Liver (tissue), 3 donors: ENCODE measurements at regions not wholly inside any gene's neighbourhood (a gene's known extent, or its start where the extent isn't known, plus 50 kb on each side); places are given as distances from the start of the nearest gene placed in this dataset.

Experiments
- EGR1 ChIP-seq, 2 donors: IDR thresholded peaks; 2 replicates each; pipeline ENCODE4 v1.6.1; 2016 to 2018; ENCODE audit warnings: antibody characterized with exemption in 2 of 2, low read depth in 2 of 2
- FOXA1 ChIP-seq: IDR thresholded peaks from 2 replicates; pipeline ENCODE4 v1.6.1; 2016; ENCODE audit warnings: antibody characterized with exemption
- GABPA ChIP-seq, 2 donors: IDR thresholded peaks in 1 of 2; conservative IDR thresholded peaks in 1 of 2; 2 replicates each; pipeline ENCODE4 v1.6.1; 2016; ENCODE audit warnings: antibody characterized with exemption in 2 of 2, mild to moderate bottlenecking in 1 of 2, moderate library complexity in 1 of 2
- REST ChIP-seq: IDR thresholded peaks from 2 replicates; pipeline ENCODE4 v1.6.1; 2016; ENCODE audit warnings: antibody characterized with exemption, mild to moderate bottlenecking
- RXRA ChIP-seq, 2 donors: IDR thresholded peaks; 2 replicates each; pipeline ENCODE4 v1.6.1; 2017 to 2018; ENCODE audit warnings: antibody characterized with exemption in 2 of 2, mild to moderate bottlenecking in 1 of 2
- SP1 ChIP-seq: IDR thresholded peaks from 2 replicates; pipeline ENCODE4 v1.6.1; 2018; ENCODE audit warnings: antibody characterized with exemption, mild to moderate bottlenecking
- TAF1 ChIP-seq: conservative IDR thresholded peaks from 2 replicates; pipeline ENCODE4 v1.6.1; 2016; ENCODE audit warnings: antibody characterized with exemption, mild to moderate bottlenecking
- YY1 ChIP-seq: IDR thresholded peaks from 2 replicates; pipeline ENCODE4 v1.6.1; 2016; ENCODE audit warnings: antibody characterized with exemption, mild to moderate bottlenecking
- TF ChIP-seq, protein P1 (sequence below): fragments of 150-350 bp; IDR thresholded peaks from 2 replicates; pipeline ENCODE4 v1.5.1; 2017; ENCODE audit warnings: improper control_type of control experiment, low read depth, low read length; ENCODE audit not compliant: missing input control
- TF ChIP-seq, protein P2 (sequence below): IDR thresholded peaks from 2 replicates; pipeline ENCODE4 v1.6.1; 2016; ENCODE audit warnings: antibody characterized with exemption
- TF ChIP-seq, protein P3 (sequence below): IDR thresholded peaks from 2 replicates; pipeline ENCODE4 v1.6.1; 2016; ENCODE audit warnings: antibody characterized with exemption
- donor health status: healthy.
- donor health status: healthy.

DNA sequence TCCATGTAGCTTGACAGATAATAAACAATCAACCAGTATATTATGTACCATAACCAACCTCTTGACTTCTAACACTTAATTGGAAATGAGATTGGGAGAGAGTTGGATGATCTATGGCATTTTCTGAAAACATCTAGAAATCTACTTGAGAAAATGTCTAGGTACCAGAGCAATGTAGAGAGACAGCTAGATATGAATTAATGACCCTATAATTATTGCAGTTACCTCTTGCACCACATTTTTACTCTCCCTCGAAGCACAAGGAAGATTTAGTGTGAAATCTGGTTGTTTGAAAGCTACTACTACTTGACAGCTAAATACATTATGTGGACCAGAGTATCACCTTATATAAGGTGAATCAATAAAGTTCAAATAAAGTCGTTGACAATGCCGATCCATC, 1534.4 kb upstream of the IGFBP7 start:
- TF ChIP-seq FOXA1 (no peak), REST (no peak), SP1 (no peak), GABPA (IDR thresholded peaks at IDR 0.05 in 1 of 2, conservative IDR thresholded peaks at IDR 0.05 in 1 of 2) (no peak), RXRA (IDR thresholded peaks at IDR 0.05) (no peak), TAF1 (no peak), YY1 (no peak), EGR1 (IDR thresholded peaks at IDR 0.05; ENCODE audit: low read depth in 2 of 2) (no peak)
- TF ChIP-seq, protein P1, sequence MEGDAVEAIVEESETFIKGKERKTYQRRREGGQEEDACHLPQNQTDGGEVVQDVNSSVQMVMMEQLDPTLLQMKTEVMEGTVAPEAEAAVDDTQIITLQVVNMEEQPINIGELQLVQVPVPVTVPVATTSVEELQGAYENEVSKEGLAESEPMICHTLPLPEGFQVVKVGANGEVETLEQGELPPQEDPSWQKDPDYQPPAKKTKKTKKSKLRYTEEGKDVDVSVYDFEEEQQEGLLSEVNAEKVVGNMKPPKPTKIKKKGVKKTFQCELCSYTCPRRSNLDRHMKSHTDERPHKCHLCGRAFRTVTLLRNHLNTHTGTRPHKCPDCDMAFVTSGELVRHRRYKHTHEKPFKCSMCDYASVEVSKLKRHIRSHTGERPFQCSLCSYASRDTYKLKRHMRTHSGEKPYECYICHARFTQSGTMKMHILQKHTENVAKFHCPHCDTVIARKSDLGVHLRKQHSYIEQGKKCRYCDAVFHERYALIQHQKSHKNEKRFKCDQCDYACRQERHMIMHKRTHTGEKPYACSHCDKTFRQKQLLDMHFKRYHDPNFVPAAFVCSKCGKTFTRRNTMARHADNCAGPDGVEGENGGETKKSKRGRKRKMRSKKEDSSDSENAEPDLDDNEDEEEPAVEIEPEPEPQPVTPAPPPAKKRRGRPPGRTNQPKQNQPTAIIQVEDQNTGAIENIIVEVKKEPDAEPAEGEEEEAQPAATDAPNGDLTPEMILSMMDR = no peak
- TF ChIP-seq, protein P2, sequence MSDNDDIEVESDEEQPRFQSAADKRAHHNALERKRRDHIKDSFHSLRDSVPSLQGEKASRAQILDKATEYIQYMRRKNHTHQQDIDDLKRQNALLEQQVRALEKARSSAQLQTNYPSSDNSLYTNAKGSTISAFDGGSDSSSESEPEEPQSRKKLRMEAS = no peak
- TF ChIP-seq, protein P3, sequence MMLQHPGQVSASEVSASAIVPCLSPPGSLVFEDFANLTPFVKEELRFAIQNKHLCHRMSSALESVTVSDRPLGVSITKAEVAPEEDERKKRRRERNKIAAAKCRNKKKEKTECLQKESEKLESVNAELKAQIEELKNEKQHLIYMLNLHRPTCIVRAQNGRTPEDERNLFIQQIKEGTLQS = no peak
